DMS53 treated with DMSO at 0.1 percent for 48 hours (cell line): ENCODE measurements at regions not wholly inside any gene's neighbourhood (a gene's known extent, or its start where the extent isn't known, plus 50 kb on each side); places are given as distances from the start of the nearest gene placed in this dataset.
A peak's percentile ranks its signal among the peaks of the same experiment; 100 is the strongest.
"Not testable (repeated sequence)": the region's sequence is repeated elsewhere in the genome, so short reads cannot be mapped to it uniquely, and the experiment has no call there.

ENCODE experiments used
- DNase-seq: peaks from one replicate; lab custom pipeline; 2025; ENCODE audit not compliant: unreplicated experiment; lab: John Stamatoyannopoulos, UW

GRCh38 chr17:28247671-28248555 is 71.1 kb upstream of the TMEM97 start:
- DNase-seq, result no peak

DNA sequence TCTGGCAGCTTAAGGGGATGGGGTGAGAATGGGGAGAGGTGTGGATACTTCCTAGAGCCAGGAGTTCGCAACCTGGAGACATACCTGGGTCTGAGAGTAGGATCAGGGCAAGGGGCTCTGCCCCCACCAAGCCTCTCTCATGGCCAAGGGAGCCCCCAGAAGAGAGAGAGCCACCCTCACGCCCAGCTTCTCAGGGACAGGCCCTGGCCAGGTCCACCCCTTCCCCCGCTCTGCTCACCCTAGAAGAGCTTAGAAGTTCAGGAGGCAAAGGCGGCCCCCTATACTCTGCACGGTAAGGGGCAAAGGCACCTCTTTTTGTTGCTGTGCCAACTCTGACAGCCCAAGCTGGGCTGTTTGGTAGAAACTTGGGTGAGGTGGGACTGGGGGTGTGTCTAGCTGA is 69.3 kb upstream of the TMEM97 start:
- no peak for DNase-seq

DNA sequence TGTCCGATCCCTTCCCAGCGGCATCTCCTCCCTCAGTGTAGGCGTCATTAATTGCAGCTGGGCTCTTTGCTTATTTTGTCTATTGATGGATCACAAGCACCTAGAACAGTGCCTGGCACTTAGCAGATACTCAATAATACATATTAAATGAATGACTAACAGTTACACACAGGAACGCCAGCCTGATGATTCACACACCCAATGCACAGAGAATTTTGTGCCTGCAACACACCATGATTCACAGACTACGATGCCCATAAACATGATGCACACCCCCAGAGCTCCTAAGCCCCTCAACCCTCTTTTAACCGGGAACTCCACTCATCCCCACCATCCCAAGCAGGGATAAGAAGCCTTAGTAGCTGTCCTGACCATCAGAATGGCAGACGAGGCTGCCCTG is 66.6 kb upstream of the TMEM97 start:
- DNase-seq, result no peak

- DNase-seq, result no peak
These were observed 65.3 kb upstream of the TMEM97 start for GRCh38 chr17:28253663-28254062.

- DNase-seq, result no peak
These were observed 63.4 kb upstream of the TMEM97 start for GRCh38 chr17:28255616-28256015.

DNA sequence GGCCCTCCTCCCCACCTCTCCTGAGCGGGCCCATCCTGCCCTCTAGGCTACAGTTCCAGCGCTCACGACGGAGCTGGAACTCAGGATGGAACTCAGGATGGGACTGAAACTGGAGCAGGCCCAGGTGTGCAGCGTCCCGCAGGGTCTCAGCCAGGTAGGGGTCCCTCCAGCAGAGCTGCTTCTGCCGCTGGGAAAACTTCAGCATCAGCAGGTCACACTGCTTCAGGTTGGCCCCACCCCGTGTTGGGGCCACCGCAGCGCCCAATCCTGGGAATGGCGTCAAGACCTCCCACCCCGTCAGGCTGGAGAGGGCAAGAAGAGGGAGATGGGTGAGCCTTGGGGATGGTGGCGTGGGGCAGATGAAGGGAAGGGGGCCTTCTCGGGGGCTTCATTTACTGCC is 62.6 kb upstream of the TMEM97 start:
- no peak for DNase-seq

GRCh38 chr17:28256881-28257280 is 62.1 kb upstream of the TMEM97 start:
- DNase-seq, result no peak

GRCh38 chr17:28258347-28258887 is 60.6 kb upstream of the TMEM97 start:
- peak; percentile 65 for DNase-seq

DNA sequence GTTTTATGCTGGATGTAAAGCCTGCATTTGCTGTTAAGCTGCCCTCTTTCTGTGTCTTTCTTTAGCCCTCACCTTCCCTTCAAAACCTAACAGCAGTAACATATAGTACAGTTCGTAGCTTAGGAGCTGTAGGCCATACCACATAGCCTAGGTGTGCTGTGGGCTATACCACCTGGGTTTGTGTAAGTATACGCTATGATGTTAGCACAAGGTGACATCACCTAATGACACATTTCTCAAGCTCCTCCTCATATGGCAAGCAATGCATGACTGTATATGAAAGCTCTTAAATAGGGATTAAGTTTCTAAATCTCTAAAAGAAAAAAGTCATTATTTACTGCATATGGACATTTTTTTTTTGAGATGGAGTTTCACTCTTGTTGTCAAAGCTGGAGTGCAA is 57.8 kb upstream of the TMEM97 start:
- DNase-seq, result no peak

DNA sequence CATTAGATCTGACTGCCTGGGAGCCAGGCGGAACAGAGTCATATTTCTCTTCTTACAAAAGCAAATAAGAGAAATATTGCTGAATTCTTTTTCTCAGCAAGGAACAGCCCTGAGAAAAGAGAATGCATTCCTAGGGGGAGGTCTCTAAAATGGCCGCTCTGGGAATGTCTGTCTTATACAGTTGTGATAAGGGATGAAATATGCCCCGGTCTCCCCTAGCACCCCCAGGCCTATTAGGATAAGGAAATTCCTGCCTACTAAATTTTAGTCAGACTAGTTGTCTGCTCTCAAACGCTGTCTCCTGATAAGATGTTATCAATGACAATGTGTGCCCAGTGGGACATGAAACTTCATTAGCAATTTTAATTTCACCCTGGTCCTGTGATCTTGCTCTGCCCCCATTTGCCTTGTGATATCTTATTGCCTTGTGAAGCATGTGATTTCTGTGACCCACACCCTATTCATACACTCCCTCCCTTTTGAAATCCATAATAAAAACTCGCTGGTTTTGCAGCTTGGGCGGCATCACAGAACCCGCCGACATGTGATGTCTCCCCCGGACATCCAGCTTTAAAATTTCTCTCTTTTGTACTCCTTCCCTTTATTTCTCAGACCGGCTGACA is 56.8 kb upstream of the TMEM97 start:
- not testable (repeated sequence) for DNase-seq

DNA sequence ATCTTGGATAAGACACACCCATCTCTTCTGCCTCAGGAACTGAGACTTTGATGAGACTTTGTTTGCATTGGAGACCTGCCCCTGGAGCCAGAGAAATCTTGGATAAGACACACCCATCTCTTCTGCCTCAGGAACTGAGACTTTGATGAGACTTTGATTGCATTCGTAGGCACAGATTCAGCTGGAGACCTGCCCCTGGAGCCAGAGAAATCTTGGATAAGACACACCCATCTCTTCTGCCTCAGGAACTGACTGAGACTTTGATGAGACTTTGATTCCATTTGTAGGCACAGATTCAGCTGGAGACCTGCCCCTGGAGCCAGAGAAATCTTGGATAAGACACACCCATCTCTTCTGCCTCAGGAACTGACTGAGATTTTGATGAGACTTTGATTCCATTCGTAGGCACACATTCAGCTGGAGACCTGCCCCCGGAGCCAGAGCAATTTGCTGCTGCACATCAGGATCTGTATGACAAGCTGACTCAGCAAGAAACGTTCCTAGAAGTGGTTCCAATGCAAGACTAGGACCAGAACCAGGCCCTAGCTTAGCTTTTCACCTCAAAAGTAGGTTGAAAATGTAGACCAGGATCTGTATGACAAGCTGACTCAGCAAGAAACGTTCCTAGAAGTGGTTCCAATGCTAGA is 54.0 kb upstream of the TMEM97 start:
- not testable (repeated sequence) for DNase-seq

DNA sequence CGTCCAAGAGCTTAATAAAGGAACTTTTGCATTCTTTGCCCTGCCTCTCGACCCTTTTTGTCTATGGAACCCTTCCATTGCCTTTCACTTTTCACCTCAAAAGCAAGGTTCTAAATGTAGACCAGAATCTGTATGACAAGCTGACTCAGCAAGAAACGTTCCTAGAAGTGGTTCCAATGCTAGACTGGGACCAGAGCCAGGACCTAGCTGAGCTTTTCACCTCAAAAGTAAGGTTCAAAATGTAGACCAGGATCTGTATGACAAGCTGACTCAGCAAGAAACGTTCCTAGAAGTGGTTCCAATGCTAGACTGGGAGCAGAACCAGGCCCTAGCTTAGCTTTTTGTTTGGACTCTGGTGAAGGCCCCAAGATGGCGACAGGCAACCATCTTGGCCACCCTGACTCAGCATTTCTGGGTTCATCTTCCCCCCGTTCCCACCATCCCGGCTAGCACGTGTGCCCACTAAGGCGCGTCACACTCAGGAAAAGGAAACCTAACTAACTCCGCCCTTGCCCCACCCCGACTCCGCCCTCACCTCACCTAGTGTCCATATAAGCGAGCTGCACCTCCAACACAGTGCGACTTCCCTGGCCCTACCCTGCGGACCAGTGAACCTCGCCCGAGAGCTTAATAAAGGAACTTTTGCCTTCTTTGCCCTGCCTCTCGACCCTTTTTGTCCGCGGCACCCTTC is 53.0 kb upstream of the TMEM97 start:
- not testable (repeated sequence) for DNase-seq

GRCh38 chr17:28266547-28266920 is 52.5 kb upstream of the TMEM97 start:
- not testable (repeated sequence) for DNase-seq

- DNase-seq, result not testable (repeated sequence)
These were observed 51.9 kb upstream of the TMEM97 start for GRCh38 chr17:28266926-28267719.

DNA sequence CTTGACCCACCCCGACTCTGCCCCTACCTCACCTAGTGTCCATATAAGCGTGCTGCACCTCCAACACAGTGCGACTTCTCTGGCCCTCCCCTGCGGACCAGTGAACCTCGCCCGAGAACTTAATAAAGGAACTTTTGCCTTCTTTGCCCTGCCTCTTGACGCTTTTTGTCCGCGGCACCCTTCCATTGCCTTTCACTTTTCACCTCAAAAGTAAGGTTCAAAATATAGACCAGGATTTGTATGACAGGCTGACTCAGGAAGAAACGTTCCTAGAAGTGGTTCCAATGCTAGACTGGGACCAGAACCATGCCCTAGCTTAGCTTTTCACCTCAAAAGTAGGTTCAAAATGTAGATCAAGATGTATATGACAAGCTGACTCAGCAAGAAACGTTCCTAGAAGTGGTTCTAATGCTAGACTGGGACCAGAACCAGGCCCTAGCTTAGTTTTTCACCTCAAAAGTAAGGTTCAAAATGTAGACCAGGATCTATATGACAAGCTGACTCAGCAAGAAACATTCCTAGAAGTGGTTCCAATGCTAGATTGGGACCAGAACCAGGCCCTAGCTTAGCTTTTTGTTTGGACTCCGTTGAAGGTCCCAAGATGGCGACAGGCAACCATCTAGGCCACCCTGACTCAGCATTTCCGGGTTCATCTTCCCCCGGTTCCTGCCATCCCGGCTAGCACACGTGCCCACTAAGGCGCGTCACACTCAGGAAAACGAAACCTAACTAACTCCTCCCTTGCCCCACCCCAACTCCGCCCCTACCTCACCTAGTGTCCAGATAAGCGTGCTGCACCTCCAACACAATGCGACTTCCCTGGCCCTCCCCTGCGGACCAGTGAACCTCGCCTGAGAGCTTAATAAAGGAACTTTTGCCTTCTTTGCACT is 51.0 kb upstream of the TMEM97 start:
- no peak for DNase-seq

GRCh38 chr17:28268610-28269313 is 50.2 kb upstream of the TMEM97 start:
- DNase-seq, result no peak
